GM23338 (cell line): ENCODE measurements at regions not wholly inside any gene's neighbourhood (a gene's known extent, or its start where the extent isn't known, plus 50 kb on each side); places are given as distances from the start of the nearest gene placed in this dataset.

ENCODE experiments used
- ATAC-seq: fragments of 200-7000 bp; cut with Tn5 transposase; 3 replicates; pipeline ENCODE4 v1.9.1; 2020
- DNase-seq: peaks from one replicate; pipeline ENCODE4 v3.0.0-alpha.2; 2015; ENCODE audit warnings: low spot score
- H2AFZ ChIP-seq: fragments of 200-600 bp; sonication (generic); 2 replicates; pipeline ENCODE4 v1.8.0; 2016; ENCODE audit warnings: antibody characterized with exemption, mild to moderate bottlenecking, moderate library complexity
- H3F3A ChIP-seq: fragments of 200-600 bp; sonication (generic); replicated peaks from 2 replicates; pipeline ENCODE4 v1.8.0; 2017; ENCODE audit warnings: antibody characterized with exemption, mixed run types, low read depth
- H3K27ac ChIP-seq: fragments of 200-600 bp; sonication (generic); 2 replicates; pipeline ENCODE4 v1.6.1; 2016; ENCODE audit warnings: low read depth
- H3K27me3 ChIP-seq: fragments of 200-600 bp; sonication (generic); 2 replicates; pipeline ENCODE4 v1.8.0; 2016; ENCODE audit warnings: mild to moderate bottlenecking, mixed run types, moderate library complexity; ENCODE audit not compliant: insufficient read depth
- H3K36me3 ChIP-seq: fragments of 200-600 bp; sonication (generic); 2 replicates; pipeline ENCODE4 v1.8.0; 2016; ENCODE audit warnings: mild to moderate bottlenecking; ENCODE audit not compliant: insufficient read depth
- H3K4me1 ChIP-seq: fragments of 200-600 bp; sonication (generic); 2 replicates; pipeline ENCODE4 v1.8.0; 2016; ENCODE audit warnings: mild to moderate bottlenecking, moderate library complexity; ENCODE audit not compliant: insufficient read depth
- H3K4me2 ChIP-seq: fragments of 200-600 bp; sonication (generic); 2 replicates; pipeline ENCODE4 v1.7.1; 2017; ENCODE audit warnings: mixed run types
- H3K4me3 ChIP-seq: fragments of 200-600 bp; sonication (generic); 2 replicates; pipeline ENCODE4 v1.6.1; 2016; ENCODE audit warnings: mixed run types
- H3K79me2 ChIP-seq: fragments of 200-600 bp; sonication (generic); replicated peaks from 2 replicates; pipeline ENCODE4 v1.8.0; 2017; ENCODE audit warnings: mild to moderate bottlenecking; ENCODE audit not compliant: insufficient read depth
- H3K9me2 ChIP-seq: fragments of 200-600 bp; sonication (generic); 2 replicates; pipeline ENCODE4 v1.8.0; 2017; ENCODE audit not compliant: insufficient read depth
- H4K20me1 ChIP-seq: fragments of 200-600 bp; sonication (generic); replicated peaks from 2 replicates; pipeline ENCODE4 v1.8.0; 2017; ENCODE audit warnings: mild to moderate bottlenecking; ENCODE audit not compliant: insufficient read depth
- H3K27ac Mint-ChIP-seq: 2 replicates; pipeline ENCODE4 v1.8.0; 2020; ENCODE audit warnings: inconsistent platforms, mild to moderate bottlenecking, moderate library complexity, mixed read lengths
- H3K27me3 Mint-ChIP-seq: 3 replicates; pipeline ENCODE4 v1.8.0; 2022; ENCODE audit warnings: low read depth, mild to moderate bottlenecking, moderate library complexity, mixed read lengths, inconsistent platforms; ENCODE audit not compliant: insufficient read depth, poor library complexity
- H3K36me3 Mint-ChIP-seq: 3 replicates; pipeline ENCODE4 v1.8.0; 2021; ENCODE audit warnings: low read depth, mild to moderate bottlenecking, inconsistent platforms, moderate library complexity, mixed read lengths
- H3K4me1 Mint-ChIP-seq: 3 replicates; pipeline ENCODE4 v1.8.0; 2020; ENCODE audit warnings: mild to moderate bottlenecking, inconsistent platforms, mixed read lengths
- H3K4me3 Mint-ChIP-seq: 3 replicates; pipeline ENCODE4 v1.8.0; 2021; ENCODE audit warnings: moderate library complexity, mild to moderate bottlenecking, inconsistent platforms, mixed read lengths
- H3K9me3 Mint-ChIP-seq: 3 replicates; pipeline ENCODE4 v1.8.0; 2020; ENCODE audit warnings: moderate library complexity, mild to moderate bottlenecking, inconsistent platforms, mixed read lengths
- CREB1 ChIP-seq: fragments of 250-450 bp; sonication (Bioruptor Pico); IDR thresholded peaks from 2 replicates; pipeline ENCODE4 v1.5.0; 2020; ENCODE audit warnings: low read depth, mild to moderate bottlenecking, moderate library complexity
- EZH2 ChIP-seq: fragments of 200-600 bp; sonication (generic); IDR thresholded peaks from one replicate; pipeline ENCODE4 v1.8.0; 2017; ENCODE audit warnings: antibody characterized with exemption, mild to moderate bottlenecking, low read depth; ENCODE audit not compliant: unreplicated experiment
- EZH2phosphoT487 ChIP-seq: fragments of 200-600 bp; sonication (generic); IDR thresholded peaks from one replicate; pipeline ENCODE4 v1.8.1; 2018; ENCODE audit warnings: antibody characterized with exemption; ENCODE audit not compliant: unreplicated experiment
- JUNB ChIP-seq: IDR thresholded peaks from one replicate; pipeline ENCODE4 v1.6.1; 2016; ENCODE audit warnings: antibody characterized with exemption; ENCODE audit not compliant: unreplicated experiment
- NANOG ChIP-seq: IDR thresholded peaks from 2 replicates; pipeline ENCODE4 v1.6.1; 2016; ENCODE audit warnings: antibody characterized with exemption, borderline replicate concordance
- POLR2AphosphoS5 ChIP-seq: IDR thresholded peaks from 2 replicates; pipeline ENCODE4 v1.6.1; 2016; ENCODE audit warnings: antibody characterized with exemption, low read depth
- STAT1 ChIP-seq: IDR thresholded peaks from one replicate; pipeline ENCODE4 v1.6.1; 2016; ENCODE audit warnings: antibody characterized with exemption; ENCODE audit not compliant: unreplicated experiment
- ZNF114 ChIP-seq: fragments of 250-450 bp; sonication (Bioruptor Pico); IDR thresholded peaks from 2 replicates; pipeline ENCODE4 v1.5.0; 2020; ENCODE audit warnings: mild to moderate bottlenecking, moderate library complexity
- ZNF331 ChIP-seq: fragments of 250-450 bp; sonication (Bioruptor Pico); IDR thresholded peaks from 2 replicates; pipeline ENCODE4 v1.5.0; 2020; ENCODE audit warnings: low read depth, mild to moderate bottlenecking, moderate library complexity
- TF ChIP-seq, protein P1 (sequence below), 2 experiments: fragments of 200-600 bp in 1 of 2; sonication (generic) in 1 of 2; conservative IDR thresholded peaks; 2 replicates each; pipeline versions ENCODE4 v1.5.1 to v1.6.1; 2016 to 2017; ENCODE audit warnings: antibody characterized with exemption in 2 of 2, low read depth in 2 of 2, mild to moderate bottlenecking in 2 of 2, moderate library complexity in 1 of 2
- TF ChIP-seq, protein P2 (sequence below): IDR thresholded peaks from one replicate; pipeline ENCODE4 v1.6.1; 2018; ENCODE audit warnings: antibody characterized with exemption; ENCODE audit not compliant: unreplicated experiment
- TF ChIP-seq, protein P3 (sequence below): IDR thresholded peaks from 2 replicates; pipeline ENCODE4 v1.6.1; 2016; ENCODE audit warnings: antibody characterized with exemption
- TF ChIP-seq, protein P4 (sequence below): fragments of 250-450 bp; sonication (Bioruptor Pico); IDR thresholded peaks from 2 replicates; pipeline ENCODE4 v1.5.0; 2020; ENCODE audit warnings: mild to moderate bottlenecking, moderate library complexity

DNA sequence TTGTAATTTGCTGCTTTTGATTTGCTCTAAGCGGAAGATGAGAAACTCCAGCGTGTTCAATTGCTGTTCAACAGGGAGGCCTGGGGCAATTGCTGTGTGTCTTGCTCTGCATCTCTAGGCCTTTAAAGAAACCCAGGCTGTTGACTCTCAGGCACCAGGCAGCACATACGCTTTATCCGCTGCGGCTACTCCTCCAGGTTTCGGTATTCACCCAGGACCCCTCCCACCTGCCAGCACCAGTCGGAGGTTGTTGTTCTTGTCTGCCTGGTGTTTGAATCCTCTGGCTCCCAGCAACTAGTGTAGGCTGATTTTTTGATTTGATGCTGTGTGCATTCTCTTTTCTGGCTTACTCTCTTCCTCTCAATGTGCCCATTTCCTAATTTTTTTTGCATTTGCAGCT lies 383.1 kb downstream of the TSN start:
- no peak overlapping the region for H3K4me3 Mint-ChIP-seq
- H3K36me3 Mint-ChIP-seq, result no peaks in the 10 kb centered on the region
- no peak overlapping the region for H3K27ac Mint-ChIP-seq
- TF ChIP-seq CREB1 (CRISPR knock-in tag), result no peak
- no peak for TF ChIP-seq STAT1
- TF ChIP-seq ZNF114 (CRISPR knock-in tag), result no peak
- TF ChIP-seq NANOG, result no peak
- TF ChIP-seq, protein P1, sequence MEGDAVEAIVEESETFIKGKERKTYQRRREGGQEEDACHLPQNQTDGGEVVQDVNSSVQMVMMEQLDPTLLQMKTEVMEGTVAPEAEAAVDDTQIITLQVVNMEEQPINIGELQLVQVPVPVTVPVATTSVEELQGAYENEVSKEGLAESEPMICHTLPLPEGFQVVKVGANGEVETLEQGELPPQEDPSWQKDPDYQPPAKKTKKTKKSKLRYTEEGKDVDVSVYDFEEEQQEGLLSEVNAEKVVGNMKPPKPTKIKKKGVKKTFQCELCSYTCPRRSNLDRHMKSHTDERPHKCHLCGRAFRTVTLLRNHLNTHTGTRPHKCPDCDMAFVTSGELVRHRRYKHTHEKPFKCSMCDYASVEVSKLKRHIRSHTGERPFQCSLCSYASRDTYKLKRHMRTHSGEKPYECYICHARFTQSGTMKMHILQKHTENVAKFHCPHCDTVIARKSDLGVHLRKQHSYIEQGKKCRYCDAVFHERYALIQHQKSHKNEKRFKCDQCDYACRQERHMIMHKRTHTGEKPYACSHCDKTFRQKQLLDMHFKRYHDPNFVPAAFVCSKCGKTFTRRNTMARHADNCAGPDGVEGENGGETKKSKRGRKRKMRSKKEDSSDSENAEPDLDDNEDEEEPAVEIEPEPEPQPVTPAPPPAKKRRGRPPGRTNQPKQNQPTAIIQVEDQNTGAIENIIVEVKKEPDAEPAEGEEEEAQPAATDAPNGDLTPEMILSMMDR (conservative IDR thresholded peaks at IDR 0.05; ENCODE audit: low read depth in 2 of 2), result no peak
- TF ChIP-seq, protein P2, sequence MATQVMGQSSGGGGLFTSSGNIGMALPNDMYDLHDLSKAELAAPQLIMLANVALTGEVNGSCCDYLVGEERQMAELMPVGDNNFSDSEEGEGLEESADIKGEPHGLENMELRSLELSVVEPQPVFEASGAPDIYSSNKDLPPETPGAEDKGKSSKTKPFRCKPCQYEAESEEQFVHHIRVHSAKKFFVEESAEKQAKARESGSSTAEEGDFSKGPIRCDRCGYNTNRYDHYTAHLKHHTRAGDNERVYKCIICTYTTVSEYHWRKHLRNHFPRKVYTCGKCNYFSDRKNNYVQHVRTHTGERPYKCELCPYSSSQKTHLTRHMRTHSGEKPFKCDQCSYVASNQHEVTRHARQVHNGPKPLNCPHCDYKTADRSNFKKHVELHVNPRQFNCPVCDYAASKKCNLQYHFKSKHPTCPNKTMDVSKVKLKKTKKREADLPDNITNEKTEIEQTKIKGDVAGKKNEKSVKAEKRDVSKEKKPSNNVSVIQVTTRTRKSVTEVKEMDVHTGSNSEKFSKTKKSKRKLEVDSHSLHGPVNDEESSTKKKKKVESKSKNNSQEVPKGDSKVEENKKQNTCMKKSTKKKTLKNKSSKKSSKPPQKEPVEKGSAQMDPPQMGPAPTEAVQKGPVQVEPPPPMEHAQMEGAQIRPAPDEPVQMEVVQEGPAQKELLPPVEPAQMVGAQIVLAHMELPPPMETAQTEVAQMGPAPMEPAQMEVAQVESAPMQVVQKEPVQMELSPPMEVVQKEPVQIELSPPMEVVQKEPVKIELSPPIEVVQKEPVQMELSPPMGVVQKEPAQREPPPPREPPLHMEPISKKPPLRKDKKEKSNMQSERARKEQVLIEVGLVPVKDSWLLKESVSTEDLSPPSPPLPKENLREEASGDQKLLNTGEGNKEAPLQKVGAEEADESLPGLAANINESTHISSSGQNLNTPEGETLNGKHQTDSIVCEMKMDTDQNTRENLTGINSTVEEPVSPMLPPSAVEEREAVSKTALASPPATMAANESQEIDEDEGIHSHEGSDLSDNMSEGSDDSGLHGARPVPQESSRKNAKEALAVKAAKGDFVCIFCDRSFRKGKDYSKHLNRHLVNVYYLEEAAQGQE, result no peak
- TF ChIP-seq, protein P3, sequence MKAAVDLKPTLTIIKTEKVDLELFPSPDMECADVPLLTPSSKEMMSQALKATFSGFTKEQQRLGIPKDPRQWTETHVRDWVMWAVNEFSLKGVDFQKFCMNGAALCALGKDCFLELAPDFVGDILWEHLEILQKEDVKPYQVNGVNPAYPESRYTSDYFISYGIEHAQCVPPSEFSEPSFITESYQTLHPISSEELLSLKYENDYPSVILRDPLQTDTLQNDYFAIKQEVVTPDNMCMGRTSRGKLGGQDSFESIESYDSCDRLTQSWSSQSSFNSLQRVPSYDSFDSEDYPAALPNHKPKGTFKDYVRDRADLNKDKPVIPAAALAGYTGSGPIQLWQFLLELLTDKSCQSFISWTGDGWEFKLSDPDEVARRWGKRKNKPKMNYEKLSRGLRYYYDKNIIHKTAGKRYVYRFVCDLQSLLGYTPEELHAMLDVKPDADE, result no peak
- TF ChIP-seq JUNB, result no peak
- no peak for TF ChIP-seq POLR2AphosphoS5
- TF ChIP-seq EZH2phosphoT487, result no peak
- TF ChIP-seq ZNF331 (CRISPR knock-in tag), result no peak
- no peak for TF ChIP-seq EZH2
- TF ChIP-seq, protein P4, sequence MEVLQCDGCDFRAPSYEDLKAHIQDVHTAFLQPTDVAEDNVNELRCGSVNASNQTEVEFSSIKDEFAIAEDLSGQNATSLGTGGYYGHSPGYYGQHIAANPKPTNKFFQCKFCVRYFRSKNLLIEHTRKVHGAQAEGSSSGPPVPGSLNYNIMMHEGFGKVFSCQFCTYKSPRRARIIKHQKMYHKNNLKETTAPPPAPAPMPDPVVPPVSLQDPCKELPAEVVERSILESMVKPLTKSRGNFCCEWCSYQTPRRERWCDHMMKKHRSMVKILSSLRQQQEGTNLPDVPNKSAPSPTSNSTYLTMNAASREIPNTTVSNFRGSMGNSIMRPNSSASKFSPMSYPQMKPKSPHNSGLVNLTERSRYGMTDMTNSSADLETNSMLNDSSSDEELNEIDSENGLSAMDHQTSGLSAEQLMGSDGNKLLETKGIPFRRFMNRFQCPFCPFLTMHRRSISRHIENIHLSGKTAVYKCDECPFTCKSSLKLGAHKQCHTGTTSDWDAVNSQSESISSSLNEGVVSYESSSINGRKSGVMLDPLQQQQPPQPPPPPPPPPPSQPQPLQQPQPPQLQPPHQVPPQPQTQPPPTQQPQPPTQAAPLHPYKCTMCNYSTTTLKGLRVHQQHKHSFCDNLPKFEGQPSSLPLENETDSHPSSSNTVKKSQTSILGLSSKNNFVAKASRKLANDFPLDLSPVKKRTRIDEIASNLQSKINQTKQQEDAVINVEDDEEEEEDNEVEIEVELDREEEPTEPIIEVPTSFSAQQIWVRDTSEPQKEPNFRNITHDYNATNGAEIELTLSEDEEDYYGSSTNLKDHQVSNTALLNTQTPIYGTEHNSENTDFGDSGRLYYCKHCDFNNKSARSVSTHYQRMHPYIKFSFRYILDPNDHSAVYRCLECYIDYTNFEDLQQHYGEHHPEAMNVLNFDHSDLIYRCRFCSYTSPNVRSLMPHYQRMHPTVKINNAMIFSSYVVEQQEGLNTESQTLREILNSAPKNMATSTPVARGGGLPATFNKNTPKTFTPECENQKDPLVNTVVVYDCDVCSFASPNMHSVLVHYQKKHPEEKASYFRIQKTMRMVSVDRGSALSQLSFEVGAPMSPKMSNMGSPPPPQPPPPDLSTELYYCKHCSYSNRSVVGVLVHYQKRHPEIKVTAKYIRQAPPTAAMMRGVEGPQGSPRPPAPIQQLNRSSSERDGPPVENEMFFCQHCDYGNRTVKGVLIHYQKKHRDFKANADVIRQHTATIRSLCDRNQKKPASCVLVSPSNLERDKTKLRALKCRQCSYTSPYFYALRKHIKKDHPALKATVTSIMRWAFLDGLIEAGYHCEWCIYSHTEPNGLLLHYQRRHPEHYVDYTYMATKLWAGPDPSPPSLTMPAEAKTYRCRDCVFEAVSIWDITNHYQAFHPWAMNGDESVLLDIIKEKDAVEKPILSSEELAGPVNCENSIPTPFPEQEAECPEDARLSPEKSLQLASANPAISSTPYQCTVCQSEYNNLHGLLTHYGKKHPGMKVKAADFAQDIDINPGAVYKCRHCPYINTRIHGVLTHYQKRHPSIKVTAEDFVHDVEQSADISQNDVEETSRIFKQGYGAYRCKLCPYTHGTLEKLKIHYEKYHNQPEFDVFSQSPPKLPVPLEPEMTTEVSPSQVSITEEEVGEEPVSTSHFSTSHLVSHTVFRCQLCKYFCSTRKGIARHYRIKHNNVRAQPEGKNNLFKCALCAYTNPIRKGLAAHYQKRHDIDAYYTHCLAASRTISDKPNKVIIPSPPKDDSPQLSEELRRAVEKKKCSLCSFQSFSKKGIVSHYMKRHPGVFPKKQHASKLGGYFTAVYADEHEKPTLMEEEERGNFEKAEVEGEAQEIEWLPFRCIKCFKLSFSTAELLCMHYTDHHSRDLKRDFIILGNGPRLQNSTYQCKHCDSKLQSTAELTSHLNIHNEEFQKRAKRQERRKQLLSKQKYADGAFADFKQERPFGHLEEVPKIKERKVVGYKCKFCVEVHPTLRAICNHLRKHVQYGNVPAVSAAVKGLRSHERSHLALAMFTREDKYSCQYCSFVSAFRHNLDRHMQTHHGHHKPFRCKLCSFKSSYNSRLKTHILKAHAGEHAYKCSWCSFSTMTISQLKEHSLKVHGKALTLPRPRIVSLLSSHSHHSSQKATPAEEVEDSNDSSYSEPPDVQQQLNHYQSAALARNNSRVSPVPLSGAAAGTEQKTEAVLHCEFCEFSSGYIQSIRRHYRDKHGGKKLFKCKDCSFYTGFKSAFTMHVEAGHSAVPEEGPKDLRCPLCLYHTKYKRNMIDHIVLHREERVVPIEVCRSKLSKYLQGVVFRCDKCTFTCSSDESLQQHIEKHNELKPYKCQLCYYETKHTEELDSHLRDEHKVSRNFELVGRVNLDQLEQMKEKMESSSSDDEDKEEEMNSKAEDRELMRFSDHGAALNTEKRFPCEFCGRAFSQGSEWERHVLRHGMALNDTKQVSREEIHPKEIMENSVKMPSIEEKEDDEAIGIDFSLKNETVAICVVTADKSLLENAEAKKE (CRISPR knock-in tag), result no peak
- Histone ChIP-seq H2AFZ (peak overlapping the region; percentile 66), H4K20me1 (no peaks in the 10 kb centered on the region), H3K27me3 (no peaks in the 10 kb centered on the region), H3K27ac (no peak overlapping the region), H3F3A (no peaks in the 10 kb centered on the region), H3K4me1 (no peaks in the 10 kb centered on the region), H3K36me3 (no peaks in the 10 kb centered on the region), H3K4me3 (no peak overlapping the region), H3K4me2 (no peak overlapping the region), H3K79me2 (no peaks in the 10 kb centered on the region), H3K9me2 (no peaks in the 10 kb centered on the region)
- ATAC-seq (peak; percentile 86), DNase-seq (peak; percentile 48)
- peaks cover 2% of the 10 kb centered on the region for H3K27me3 Mint-ChIP-seq
- H3K9me3 Mint-ChIP-seq, result no peaks in the 10 kb centered on the region; the same call in 2 of the 3 replicates
- H3K4me1 Mint-ChIP-seq, result no peaks in the 10 kb centered on the region
